Glutamatergic neuron (in vitro differentiated cells): ENCODE measurements at regions not wholly inside any gene's neighbourhood (a gene's known extent, or its start where the extent isn't known, plus 50 kb on each side); places are given as distances from the start of the nearest gene placed in this dataset.

Experiments
- DNase-seq: peaks from one replicate; pipeline ENCODE4 v3.0.0; 2022
- H3K27ac Mint-ChIP-seq: one replicate; pipeline ENCODE4 v1.8.0; 2020; ENCODE audit warnings: mild to moderate bottlenecking, mixed read lengths, inconsistent platforms; ENCODE audit not compliant: unreplicated experiment
- H3K27me3 Mint-ChIP-seq: one replicate; pipeline ENCODE4 v1.8.0; 2020; ENCODE audit warnings: mild to moderate bottlenecking, moderate library complexity, mixed read lengths, inconsistent platforms; ENCODE audit not compliant: unreplicated experiment
- H3K36me3 Mint-ChIP-seq: one replicate; pipeline ENCODE4 v1.8.0; 2020; ENCODE audit warnings: mild to moderate bottlenecking, mixed read lengths, inconsistent platforms; ENCODE audit not compliant: unreplicated experiment
- H3K4me1 Mint-ChIP-seq: one replicate; pipeline ENCODE4 v1.8.0; 2020; ENCODE audit warnings: mild to moderate bottlenecking, low read depth, mixed read lengths, inconsistent platforms; ENCODE audit not compliant: unreplicated experiment
- H3K4me3 Mint-ChIP-seq: one replicate; pipeline ENCODE4 v1.8.0; 2020; ENCODE audit warnings: mild to moderate bottlenecking, mixed read lengths, inconsistent platforms; ENCODE audit not compliant: unreplicated experiment
- H3K9me3 Mint-ChIP-seq: one replicate; pipeline ENCODE4 v1.8.0; 2020; ENCODE audit warnings: mild to moderate bottlenecking, moderate library complexity, mixed read lengths, inconsistent platforms; ENCODE audit not compliant: unreplicated experiment
- TF ChIP-seq, protein P1 (sequence below): fragments of 200-600 bp; sonication (generic); IDR thresholded peaks from one replicate; pipeline ENCODE4 v1.5.0; 2021; ENCODE audit not compliant: partially characterized antibody, unreplicated experiment

DNA sequence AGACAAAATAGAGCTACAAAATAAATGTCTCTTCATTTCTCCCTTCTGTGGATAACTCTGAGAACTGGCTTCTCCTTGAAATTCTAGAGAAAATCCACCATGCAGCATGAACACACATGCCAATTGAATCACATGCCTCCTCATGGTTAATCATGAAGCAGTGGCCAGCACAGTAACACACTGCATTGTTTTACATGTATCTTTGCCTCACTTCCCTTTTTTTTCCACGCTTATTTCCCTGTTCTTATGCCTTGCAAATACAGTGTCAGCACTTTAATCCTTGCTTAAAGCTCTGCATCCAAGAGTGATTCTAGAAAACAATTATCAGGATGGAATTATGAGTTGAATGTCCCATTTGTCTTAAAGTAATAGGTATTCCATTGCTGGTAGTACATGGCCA, 50.3 kb upstream of the ZBTB7C start:
- TF ChIP-seq, protein P1, sequence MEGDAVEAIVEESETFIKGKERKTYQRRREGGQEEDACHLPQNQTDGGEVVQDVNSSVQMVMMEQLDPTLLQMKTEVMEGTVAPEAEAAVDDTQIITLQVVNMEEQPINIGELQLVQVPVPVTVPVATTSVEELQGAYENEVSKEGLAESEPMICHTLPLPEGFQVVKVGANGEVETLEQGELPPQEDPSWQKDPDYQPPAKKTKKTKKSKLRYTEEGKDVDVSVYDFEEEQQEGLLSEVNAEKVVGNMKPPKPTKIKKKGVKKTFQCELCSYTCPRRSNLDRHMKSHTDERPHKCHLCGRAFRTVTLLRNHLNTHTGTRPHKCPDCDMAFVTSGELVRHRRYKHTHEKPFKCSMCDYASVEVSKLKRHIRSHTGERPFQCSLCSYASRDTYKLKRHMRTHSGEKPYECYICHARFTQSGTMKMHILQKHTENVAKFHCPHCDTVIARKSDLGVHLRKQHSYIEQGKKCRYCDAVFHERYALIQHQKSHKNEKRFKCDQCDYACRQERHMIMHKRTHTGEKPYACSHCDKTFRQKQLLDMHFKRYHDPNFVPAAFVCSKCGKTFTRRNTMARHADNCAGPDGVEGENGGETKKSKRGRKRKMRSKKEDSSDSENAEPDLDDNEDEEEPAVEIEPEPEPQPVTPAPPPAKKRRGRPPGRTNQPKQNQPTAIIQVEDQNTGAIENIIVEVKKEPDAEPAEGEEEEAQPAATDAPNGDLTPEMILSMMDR, result no peak
- Mint-ChIP-seq H3K27ac (no peak overlapping the region), H3K36me3 (no peaks in the 10 kb centered on the region), H3K9me3 (no peaks in the 10 kb centered on the region), H3K27me3 (peaks cover 2% of the 10 kb centered on the region), H3K4me3 (no peak overlapping the region), H3K4me1 (peaks cover 2% of the 10 kb centered on the region)
- DNase-seq, result no peak

DNA sequence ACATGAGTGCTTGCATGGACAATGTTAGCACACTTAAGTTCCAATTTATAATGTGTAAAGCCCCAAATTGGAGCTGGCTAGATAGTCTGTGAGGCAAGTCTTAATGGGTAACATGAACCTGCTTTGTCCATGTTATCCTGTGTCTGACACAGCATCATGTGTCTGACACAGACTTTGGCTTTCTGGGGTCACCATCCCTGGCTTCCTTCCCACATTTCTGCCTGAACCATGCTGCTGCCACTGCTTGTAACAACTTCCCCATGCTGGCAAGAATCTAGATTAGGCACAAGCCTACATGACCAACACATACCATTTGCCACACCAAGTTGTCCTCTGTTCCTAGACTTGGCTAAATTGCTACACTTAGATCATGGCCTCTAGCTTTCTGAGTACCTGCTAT, 49.8 kb upstream of the ZBTB7C start:
- Mint-ChIP-seq H3K4me3 (no peak overlapping the region), H3K27ac (no peak overlapping the region), H3K9me3 (no peaks in the 10 kb centered on the region), H3K27me3 (peaks cover 3% of the 10 kb centered on the region), H3K4me1 (peaks cover 2% of the 10 kb centered on the region), H3K36me3 (no peaks in the 10 kb centered on the region)
- DNase-seq, result no peak
- TF ChIP-seq, protein P1, result no peak
